NCI-H524 treated with DMSO at 0.1 percent for 48 hours (cell line): ENCODE measurements at regions not wholly inside any gene's neighbourhood (a gene's known extent, or its start where the extent isn't known, plus 50 kb on each side); places are given as distances from the start of the nearest gene placed in this dataset.

ENCODE experiments used
- DNase-seq: peaks from one replicate; lab custom pipeline; 2025; lab: John Stamatoyannopoulos, UW

DNA sequence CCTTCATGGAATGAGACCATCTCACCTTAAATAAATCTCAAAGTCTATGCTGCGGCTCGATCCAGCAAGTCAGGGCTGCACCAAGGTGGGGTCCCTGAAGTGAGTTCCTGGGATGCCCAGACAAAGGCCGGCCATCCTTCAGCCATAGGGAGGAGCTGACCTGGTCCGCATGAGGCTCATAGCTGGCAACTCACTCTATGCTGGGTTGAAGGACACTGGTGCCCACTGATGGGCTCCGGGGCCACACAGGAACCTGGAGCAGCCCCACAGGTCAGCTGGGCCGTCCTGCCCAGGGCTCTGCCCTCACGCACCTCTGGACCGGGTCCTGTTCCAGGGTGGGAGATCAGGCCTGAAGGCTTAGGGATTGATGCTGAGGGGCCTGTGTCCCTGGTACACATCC is 1339.3 kb downstream of the TBC1D22A start:
- no peak for DNase-seq

DNA sequence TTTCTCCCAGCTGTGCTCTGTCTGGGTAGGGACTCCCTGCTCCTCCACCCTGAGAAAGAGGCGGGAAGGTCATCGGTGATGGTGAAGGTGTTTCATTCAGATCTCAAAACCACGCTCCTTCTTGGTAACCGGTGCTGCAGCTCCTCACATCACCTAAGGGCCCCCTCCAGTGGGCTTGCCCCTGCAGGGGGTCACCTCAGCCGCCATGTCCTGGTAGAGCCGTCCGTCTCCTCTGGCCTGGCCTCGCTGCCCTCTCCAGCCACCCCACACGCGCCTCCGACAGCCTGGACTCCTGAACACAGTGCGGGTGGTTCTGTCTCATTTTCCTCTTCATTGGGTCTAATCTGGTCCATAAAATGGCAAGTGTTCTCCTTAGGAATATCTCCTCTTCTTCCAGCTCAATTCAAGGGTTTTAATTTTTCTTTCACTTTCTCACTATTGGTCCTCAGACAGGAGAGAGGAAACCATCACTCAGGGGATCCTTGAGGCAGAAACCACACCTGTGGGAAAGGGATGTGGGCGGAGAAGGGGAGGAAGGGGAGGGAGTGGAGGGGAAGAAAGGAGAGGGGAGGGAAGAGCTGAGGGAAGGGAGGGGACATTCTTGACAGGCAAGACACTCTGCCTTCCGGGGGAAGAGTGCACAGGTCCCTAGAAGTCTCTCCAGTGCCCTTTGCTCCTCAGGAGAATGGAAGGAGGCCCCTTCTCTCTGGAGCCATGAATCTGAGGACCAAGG is 1338.4 kb downstream of the TBC1D22A start:
- no peak for DNase-seq

DNA sequence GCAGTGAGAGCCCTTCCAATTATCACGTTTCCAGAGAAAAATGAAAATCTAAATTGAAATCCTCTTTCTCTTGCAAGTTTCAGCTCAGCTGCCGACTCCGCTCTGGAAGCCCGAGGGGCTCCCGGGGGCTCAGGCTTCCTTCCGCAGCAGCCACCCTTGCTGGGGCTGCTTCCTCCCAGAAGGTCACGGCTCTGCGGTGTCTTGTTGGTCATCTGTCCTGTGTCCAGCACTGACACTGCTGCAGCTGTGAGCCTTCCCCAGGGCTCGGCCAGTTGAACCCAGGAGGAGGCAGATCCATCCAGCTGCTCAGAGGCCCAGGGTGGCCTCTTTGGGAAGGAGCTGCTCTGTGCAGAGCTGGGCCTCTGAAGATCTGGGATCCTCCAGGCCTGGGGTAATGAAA is 1337.2 kb downstream of the TBC1D22A start:
- no peak for DNase-seq

DNA sequence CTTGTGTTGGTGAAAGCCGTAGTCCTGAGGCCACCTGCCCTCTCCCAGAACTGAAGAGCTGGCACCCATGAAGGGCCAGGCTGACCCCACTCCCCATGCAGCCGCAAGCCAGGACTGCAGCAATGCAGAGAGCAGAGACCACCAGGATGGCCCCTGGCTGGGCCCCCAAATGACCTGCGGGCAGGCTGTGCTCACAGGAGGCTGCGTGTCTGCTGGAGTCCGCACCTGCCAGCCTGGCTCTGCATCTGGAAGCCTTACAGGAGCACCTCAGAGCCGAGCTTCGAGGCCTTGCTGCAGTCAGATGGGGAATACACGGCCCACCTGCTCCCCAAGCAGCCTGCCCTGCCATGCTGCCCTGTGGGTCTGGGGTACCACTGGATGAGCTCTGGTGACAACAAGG is 1336.8 kb downstream of the TBC1D22A start:
- no peak for DNase-seq

DNA sequence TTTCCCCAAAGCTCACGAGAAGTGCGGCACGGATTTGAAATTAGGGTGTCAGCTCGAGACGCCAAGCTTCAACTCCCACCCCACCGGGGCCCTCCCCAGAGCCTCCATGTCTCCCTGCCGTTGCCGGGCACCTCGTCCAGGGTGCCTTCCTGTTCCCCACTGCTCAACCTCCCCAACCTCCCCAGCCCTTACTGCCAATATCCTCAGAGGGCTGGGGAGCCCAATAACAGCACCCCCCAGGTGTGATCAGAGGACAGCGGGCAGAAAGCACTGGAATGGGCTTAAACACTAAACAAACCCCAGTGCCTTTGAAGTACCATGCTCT is 1336.4 kb downstream of the TBC1D22A start:
- DNase-seq = no peak

DNA sequence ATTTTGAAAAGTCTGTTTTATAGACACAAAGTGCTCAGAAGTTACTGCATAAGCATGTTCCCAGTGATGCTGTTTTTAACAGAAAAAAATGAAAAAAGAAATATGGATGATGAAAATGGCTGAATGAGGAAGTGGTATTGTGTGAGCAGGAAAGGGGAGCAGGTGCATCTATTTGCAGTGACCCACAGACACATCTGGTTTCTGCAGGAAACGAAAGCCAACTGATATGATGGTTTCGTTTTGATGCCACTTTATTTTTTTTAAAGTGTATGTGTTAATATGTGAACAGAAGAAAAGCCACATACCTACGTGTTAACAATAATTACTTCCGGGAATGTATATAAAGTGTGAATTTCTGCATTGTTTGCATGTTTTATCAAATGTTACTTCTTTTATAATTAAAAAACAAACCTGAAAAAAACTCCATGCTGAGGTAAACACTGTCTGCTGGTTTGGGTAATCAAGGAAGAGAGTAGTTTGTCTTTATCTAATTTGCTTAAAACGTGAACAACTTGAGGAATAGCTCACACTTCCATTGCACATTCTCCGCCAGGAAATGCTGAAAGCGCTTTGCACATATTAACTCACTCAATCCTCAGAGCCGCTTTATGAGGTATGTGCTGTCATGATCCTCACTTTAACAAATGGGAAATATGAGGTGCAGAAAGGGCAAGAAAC is 1335.9 kb downstream of the TBC1D22A start:
- no peak for DNase-seq

DNA sequence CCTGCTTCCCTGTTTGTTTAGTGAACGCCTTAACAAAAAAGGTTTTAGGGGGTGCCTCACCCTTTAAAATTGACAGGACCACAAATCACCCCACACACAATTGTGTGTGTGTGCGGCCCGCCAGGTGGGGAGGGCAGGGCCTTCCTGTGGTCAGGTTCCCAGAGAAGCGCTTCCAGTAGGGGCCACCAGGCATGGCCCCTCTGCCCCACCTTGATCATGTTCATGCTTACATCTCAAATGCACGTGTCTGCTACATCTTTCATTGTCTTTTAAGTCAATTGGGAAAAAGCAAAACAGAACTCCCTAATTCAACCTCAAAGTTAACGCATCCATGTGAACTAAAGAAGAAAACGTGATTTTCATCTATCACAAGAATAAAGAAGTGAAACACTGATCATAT is 1335.3 kb downstream of the TBC1D22A start:
- DNase-seq = no peak

DNA sequence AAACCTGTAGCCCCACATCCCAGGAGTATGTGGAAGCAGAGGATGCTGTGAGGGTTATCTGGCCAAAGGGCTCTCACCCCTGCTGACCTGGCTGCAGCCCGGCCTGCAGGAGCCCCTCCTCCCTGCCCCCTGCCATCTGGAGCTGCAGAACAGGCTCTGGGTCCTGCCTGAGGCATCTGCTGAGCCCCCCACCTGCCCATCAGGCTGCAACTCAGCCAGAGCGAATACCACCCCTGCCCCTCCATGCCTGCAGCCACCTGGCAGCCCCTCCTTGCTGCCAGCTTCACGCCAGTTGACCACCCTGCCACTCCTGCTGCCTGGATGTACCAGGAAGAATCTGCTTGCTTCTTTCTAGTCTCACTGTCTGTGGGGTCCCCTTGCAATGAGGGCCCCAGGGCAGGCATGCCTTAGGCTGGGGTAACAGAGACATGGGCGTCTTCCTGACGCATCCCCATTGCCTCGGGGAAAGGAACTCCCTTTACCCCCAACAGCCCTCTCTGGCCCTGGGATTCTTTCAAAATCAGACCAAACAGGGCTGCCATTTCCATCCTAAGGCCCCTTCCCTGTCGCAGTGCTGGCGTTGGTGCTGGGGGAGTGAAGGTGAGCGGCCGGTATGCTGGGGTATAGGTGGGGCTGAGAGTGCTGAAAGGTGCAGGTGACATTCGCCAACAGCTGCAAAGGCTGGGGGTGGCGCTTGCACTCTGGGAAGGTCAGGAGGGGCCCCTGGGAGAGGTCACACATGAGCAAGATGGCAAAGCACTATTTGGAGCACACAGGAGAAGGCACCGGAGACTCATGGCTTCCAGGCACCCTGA is 1334.6 kb downstream of the TBC1D22A start:
- no peak for DNase-seq

DNA sequence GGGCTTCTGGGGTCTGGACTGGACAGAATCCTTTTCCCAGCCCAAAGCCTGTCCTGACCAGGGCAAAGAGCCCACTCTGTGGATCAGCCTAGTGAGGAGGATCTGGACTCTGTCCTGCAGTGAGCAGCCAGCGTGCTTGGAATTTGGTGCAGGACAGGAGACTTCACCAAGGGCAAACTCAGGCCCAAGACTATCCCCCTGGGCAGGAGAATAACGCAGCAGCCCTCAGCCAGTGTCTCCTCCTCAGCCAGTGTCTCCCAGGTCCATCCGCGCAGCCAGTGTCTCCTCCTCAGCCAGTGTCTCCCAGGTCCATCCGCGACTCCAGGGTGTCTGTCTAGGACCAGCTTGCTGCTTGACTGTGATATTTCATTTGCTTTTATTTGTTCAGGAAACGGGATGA is 1334.0 kb downstream of the TBC1D22A start:
- no peak for DNase-seq

DNA sequence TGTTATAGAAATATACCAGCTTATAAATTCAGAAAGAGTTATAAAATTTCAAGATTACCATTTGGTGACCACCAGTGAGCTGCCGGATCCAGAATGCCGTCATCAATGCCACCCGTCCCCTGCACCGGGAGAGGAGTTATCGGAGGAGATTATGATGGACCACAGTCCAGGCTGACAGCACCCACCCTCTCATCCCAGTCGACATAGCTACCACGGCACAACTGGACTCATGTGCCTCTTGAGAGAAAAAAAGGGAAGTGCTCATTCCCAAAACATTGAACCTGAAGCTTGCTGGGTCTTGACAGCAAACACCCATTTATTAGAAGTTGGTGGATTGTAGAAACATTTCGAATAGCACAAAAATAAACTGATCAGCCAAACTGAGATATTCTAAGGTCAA is 1331.5 kb downstream of the TBC1D22A start:
- no peak for DNase-seq

DNA sequence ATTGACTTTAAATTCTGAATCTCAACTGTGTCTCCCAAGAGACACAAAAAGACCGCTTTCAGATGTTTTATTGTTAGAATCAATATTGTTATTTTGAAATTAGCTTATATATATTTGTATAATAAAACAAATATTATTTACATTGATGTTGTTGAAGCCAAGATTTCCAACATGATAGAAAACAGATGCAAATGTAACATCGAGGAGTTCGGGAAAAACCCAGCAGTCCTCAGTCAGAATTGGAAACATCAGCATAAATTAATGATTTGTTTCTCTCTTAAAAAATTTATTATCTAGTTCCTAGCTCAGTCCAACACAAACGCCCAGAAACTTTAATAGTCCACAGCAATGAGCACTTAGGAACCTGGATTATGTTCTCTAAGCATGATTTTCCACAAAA is 1330.4 kb downstream of the TBC1D22A start:
- DNase-seq = no peak

DNA sequence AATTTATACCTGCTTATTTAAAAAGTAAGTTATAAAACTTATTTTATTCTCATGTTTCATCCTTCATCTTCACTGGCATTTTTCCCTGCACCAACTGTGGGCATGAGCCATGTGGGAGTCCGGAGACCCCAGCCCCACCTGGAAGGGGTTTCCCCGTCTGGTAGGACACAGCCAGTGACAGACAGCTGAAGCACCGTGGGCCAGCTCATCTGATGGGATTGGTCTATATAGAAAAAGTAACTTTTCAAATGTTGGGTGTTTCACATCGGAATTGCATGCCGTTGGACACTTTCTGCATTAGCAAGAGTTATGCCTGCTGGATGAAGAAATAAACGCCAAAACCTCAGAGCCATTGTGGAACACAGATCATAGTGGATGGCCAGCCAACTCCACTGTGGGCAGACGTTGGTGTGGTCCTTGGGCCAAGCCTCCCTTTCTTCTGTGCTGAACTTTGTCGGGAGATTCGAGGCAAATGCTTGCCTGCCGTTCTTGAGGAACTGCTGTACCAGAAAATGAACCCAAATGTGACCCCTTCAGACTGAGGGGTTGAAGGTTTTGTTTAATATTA is 1329.3 kb downstream of the TBC1D22A start:
- no peak for DNase-seq

DNA sequence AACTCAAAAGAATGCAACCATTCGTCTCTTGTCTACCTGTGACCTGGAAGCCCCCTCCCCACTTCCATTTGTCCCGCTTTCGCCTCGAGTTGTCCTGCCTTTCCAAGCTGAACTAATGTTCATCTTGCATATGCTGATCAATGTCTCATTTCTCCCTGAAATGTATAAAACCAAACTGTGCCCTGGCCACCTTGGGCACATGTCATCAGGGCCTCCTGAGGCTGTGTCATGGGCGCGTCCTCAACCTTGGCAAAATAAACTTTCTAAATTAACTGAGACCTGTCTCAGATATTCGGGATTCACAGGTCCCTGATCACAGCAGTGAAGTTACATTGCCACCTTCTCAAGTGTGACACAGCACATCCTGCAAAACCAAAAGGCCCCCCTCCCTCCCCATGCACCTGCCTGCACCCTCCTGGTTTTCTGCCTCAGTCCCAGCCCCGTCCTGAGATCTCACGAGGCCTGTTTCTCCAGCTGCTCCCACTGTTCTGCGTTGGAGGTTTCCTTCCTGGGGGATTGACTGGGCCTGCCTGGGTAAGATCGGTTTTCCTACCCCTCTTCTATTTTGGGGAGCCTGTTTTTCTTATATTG is 1328.7 kb downstream of the TBC1D22A start:
- no peak for DNase-seq

DNA sequence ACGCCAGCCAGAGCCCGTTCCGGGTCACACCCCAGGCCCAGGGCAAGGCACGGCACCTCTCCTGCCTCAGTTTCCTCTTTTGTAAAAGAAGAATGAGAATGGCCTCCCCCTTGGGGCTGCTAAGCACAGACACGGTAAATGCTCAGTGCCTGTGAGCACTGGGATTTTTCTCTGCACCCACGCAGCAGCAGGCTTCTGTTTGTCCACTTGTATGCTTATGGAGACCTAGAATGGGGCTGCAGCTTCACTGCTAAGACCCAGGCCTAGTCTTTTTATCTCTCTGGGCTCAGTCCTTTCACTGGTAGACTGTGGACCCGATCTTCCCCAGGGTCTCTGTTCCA is 1327.9 kb downstream of the TBC1D22A start:
- DNase-seq = no peak

DNA sequence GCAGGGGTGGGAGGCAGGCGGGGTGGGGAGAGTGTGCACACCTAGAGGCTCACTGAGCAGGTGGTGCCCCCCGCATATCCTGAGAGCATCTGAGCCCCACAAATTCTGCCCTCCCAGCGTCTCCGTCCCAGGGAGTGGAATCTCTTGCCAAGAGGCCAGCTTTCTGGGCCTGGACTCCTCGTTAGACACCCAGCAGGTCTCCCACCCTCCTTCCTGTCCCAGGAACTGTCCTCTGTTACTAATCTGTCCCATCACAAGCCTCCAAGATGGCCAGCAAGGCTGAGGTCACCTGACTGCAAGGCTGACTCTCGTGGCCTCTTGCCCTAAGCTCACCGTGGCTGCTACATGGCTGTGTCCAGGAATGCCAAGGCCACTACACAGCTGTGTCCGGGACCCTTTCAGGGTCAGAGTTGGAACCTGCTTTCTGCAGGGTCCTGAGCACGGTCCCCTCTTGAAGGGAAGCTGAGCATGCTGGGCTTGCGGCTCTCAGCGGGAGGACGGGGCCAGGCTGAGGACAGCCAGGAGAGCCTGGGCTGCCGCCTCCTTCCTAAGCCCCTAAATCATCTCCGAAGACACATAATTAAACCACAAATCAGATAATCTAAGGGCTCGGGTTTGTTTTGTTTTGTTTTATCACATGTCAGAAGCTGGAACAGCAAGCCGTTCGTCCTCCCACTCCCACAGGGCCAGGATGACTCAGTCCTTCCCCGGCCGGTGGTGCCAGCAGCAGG is 1327.3 kb downstream of the TBC1D22A start:
- no peak for DNase-seq

DNA sequence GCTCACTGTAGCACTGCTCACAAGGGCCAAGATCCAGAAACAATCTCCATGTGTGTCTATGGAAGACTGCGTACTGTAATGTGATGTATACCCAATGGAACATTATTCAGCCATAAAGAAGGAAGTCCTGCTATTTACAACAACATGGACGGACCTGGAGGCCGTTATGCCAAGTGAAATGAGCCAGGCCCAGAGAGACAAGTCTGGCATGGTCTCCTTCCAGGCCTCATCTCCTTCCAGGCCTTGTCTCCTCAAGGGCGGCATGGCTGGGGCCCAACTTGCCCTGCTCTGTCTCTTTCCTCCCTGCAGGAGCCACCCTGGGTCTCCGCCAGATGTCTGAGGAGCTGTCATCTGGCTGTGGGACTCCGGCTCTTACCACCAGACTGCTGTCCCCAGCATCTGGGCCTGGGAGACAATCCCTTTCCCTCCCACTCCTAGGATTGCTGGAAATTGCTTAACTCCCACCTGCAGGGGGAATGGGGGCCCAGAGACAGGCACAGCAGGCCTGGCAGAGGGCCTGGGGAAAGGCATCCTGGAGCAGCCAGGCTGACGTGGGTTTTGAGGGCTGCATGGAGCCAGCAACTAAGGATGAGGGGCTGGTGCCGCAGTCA is 1326.6 kb downstream of the TBC1D22A start:
- DNase-seq = no peak

DNA sequence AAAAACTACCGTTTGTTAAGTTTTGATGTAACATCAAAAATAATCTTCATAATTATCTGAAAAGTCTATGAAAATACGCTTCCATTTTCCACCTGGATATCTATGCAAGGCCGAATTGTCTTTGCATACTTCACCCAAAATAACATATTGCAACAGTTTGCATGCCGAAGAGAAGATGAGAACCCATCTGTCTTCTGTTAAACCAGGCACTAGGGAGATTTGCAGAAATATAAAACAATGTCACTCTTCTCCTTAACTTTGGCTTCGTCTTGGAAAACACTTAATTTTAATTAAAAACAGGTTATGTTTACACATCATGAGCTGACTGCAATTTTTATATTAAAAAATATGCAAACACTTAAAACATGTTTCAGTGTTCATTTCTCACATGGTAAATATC is 1325.8 kb downstream of the TBC1D22A start:
- no peak for DNase-seq

DNA sequence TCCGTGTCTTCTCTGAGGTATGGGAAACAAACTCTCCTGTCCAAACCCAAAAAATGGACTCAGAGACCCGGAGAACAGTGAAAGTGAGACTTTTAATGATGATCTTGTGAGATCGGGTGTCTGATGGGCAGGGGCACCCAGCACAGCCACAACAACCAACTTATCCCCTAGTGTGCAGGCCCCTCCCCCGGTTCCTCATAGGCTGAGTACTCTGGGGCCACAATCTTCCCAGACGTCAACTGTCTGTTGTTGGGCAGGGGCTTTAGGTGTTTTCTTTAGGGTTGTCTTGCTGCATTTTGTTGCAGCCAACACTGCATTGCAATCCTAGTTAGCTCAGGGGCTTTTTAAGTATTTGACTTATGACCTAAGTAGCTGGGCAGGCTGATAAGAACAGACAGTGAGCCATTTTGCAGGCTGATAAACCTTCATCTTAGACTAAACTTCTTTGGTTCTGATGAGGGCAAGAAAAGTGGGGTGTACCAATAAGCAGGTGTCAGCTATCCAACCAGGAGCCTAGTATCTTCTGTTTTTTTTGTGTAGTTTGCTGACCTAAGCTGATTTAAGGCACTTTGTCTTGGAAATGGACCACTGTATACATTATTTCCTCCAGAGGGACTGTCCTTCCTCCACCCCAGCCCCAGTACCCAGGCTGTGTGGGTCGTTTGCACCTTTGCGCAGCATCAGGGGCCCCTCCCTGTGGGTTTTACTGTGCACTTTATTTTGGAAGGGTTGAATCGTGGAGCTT is 1323.6 kb downstream of the TBC1D22A start:
- DNase-seq = no peak

DNA sequence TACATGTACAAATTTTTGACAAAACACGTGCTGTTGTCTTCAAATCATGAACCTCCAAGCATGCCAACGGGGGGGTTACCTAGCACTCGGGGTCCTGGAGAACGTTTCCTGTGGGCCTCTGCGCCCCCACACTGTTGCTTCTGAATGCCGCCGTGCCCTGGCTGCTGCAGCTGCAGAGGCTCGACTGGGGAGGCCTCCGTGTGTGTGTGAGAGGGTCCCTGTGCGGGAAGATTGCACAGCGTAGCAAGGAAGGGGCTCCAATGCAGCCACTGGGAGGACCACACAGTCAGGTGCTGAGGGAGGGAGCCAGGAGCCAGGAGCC is 1322.2 kb downstream of the TBC1D22A start:
- no peak for DNase-seq

DNA sequence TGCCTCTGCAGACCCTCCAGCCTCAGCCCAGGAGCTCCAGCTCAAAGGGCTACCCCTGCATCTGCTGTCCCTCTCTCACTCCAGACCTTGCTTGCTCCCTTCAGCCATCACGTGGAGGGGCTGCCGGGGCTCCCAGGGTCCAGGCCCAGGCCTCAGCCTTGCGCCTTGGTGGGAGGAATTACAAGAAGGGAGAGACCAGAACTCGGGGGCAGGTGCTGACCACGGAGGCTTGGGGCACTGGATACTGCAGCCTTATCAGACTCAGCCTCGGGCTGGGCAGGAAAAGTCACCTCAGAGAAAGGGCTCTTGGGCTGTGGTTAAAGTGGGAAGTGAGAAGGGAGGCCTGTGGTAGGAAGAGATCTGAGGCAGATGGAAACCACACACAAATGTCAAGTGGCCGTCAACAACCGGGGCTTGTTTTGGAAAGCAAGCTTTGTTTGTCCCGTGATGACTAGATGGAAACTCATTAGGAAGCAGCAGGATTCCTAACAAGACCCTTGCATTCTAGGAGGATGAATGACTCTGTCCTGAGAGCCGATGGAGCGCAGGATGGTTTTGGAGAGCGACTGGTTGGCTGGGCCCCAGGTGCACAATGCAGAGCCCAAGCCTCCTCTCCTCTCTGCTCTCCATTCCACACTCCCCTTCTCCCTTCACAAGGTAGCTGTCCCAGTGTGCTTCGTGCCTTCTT is 1321.7 kb downstream of the TBC1D22A start:
- DNase-seq = no peak
